GM19025 (cell line): ENCODE measurements at regions not wholly inside any gene's neighbourhood (a gene's known extent, or its start where the extent isn't known, plus 50 kb on each side); places are given as distances from the start of the nearest gene placed in this dataset.

Source experiments
- ATAC-seq: cut with Tn5 transposase; IDR thresholded peaks from one replicate; pipeline ENCODE4 v1.9.1; 2021; ENCODE audit warnings: mild to moderate bottlenecking, low read depth, moderate library complexity; ENCODE audit not compliant: unreplicated experiment

GRCh38 chr20:39424962-39425678, 463.0 kb downstream of the DHX35 start:
- ATAC-seq, result no peak

- ATAC-seq, result no peak
Measured at GRCh38 chr20:39421571-39422105, 459.5 kb downstream of the DHX35 start.

GRCh38 chr20:39412091-39412490, 449.9 kb downstream of the DHX35 start:
- ATAC-seq, result no peak

DNA sequence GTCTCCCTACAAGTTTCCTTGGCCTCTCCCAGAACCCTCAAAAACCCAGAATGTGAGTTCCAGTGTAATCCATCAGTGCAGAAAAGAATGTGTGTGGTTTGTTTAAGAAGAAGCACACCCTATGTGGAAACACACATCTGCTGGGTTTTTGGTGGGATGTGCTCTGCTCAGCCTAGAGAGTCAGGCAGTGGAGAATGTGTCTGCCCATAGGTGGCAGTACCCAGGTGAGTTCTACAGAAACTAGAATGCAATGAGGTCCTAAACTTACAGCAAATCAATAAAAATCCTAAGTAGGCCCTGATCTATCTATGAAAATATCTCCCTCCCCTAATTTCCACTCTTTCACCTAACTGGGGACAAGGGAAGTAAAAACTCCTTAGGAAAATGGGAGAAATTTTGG, 437.3 kb downstream of the DHX35 start:
- no peak for ATAC-seq

DNA sequence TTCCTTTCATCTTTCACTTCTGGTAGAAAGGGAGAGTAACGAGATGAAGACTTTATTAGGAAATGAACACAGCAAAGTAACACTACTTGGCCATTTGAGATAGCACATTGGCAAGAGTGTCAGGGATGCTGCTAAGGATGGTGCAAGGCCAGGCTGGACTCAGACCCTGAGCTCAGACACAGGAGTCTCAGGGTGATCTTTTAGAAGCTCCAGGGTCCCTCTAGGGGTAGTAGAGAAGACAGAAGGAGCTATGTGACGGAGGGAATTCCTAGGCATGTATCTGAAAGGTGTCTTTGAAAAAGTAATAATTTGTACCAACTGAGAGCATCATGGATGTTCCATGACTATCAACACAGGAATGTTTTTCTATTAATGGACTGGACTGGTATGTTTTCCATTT, 436.5 kb downstream of the DHX35 start:
- no peak for ATAC-seq

GRCh38 chr20:39397646-39398045, 435.5 kb downstream of the DHX35 start:
- ATAC-seq, result no peak

- ATAC-seq, result no peak
Measured at GRCh38 chr20:39395478-39396291, 433.5 kb downstream of the DHX35 start.

DNA sequence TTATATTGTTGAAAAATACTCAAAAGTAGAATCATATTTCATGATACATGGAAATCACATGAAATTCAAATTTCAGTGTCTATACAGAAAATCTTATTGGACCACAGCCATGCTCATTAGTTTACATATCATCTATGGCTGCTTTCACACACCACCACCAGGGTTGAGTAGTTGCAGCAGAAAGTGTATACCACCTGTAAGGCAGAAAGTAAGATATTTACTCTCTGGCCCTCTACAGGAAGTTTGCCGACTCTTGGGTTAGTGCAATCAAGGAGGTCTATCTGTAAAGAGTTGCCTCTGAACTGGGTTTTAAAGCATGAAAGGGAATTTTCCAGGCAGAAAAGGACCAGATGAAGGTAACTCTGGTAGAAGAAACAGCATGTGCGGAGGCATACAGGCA, 432.3 kb downstream of the DHX35 start:
- ATAC-seq, result no peak

GRCh38 chr20:39390186-39390585, 428.0 kb downstream of the DHX35 start:
- no peak for ATAC-seq

- no peak for ATAC-seq
Measured at GRCh38 chr20:39381595-39381994, 419.5 kb downstream of the DHX35 start.

DNA sequence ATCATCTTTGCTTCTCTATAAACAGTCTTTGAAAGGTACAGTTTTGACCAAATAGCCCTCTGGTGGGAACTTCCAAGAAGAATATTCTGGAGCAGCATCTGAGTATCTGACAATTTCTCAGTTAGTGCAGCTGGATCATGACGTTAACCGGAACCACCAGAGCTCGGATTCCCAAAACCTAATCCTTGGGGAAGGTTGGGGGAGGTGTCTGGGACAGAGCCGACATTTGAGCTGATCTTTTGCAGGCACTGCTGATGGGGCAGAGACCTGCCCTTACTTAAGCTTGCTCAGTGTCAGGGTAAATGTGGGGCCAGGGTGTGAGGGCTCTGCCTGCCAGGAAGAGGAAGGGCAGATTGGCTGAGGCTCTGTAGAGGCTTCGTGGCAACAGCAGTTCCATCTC, 416.6 kb downstream of the DHX35 start:
- no peak for ATAC-seq

DNA sequence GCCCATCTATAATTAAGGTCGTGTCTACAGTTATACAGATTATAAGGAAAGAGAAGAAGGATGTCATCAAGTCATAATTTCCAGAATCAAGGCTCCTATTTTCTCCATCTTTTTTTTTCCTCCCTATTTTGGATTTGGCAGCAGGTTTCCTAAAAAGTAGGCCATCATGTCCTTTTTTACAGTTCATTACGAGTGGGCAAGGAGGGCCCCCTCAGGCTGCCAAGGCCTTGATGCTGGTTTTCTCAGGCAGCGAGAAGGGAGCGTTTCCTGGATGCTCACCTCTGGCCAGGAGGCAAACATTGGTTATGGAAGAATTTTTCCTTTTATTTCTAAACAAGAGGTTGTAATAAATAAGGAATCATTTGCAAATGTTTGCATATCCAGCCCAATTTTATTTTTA, 414.6 kb downstream of the DHX35 start:
- ATAC-seq, result no peak

GRCh38 chr20:39364320-39364719, 402.2 kb downstream of the DHX35 start:
- ATAC-seq, result no peak

GRCh38 chr20:39359981-39360620, 398.0 kb downstream of the DHX35 start:
- no peak for ATAC-seq

- ATAC-seq, result peak; percentile 72
Measured at GRCh38 chr20:39358052-39358451, 395.9 kb downstream of the DHX35 start.

DNA sequence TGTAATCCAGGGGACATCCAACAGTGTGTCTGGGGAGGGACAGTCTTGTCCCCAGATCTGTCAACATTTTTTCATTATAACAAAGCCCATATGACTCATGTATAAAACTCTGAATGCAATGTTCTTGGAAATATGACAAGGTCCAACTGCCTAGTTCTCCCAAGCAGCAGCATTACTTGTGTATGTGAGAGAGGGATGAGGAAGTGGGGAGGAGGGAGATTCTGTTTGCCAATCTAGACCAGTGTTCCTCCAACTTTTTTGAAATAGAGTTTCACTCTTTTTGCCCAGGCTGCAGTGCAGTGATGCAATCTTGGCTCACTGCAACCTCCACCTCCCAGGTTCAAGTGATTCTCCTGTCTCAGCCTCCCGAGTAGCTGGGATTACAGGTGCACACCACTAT, 394.8 kb downstream of the DHX35 start:
- ATAC-seq, result no peak

- no peak for ATAC-seq
Measured at GRCh38 chr20:39349240-39349639, 387.1 kb downstream of the DHX35 start.

DNA sequence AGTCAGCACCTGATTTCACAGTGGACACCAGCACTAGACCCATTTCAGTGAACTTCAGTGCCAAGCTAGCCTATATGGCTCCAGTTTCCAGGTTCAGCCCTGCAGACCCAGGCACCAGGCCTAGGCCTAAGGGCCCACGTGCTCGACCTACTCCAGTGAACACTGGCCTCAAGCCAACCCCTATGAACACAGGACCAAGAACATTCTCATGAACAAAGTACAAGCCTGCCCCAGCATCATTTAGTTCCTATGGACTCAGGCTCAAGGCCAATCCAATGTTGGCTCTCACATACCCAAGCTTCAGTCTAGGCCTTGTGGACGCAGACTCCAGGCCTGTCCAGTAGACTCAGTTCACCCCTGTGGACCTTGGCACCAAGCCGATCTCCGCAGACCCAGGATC, 385.5 kb downstream of the DHX35 start:
- no peak for ATAC-seq

DNA sequence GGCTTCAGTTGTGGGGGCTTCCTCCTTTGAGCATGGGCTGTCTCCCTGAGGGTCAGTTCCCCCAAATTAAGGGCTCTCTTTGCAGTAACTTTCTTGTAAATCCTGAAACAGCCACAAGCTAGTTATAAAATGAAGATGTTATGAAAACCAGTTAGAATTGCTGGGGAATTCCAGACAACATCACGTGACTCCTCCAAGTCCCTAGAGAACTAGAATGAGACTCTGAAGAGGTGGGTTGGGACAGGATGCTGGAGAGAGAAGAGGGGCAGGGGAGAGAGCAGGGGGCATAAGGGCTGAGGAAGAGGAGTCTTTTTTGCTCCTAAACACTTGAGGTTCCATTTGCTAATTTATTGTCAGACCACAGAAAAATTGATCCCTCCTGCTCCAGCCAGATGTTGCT, 380.3 kb downstream of the DHX35 start:
- no peak for ATAC-seq

GRCh38 chr20:39338469-39339376, 376.6 kb downstream of the DHX35 start:
- ATAC-seq, result peak; percentile 96
